HG03280 (cell line): ENCODE measurements at regions not wholly inside any gene's neighbourhood (a gene's known extent, or its start where the extent isn't known, plus 50 kb on each side); places are given as distances from the start of the nearest gene placed in this dataset.
"Not testable (repeated sequence)": the region's sequence is repeated elsewhere in the genome, so short reads cannot be mapped to it uniquely, and the experiment has no call there.

ENCODE experiments used
- ATAC-seq: cut with Tn5 transposase; IDR thresholded peaks from one replicate; pipeline ENCODE4 v1.9.1; 2021; ENCODE audit warnings: mild to moderate bottlenecking, moderate library complexity; ENCODE audit not compliant: unreplicated experiment

DNA sequence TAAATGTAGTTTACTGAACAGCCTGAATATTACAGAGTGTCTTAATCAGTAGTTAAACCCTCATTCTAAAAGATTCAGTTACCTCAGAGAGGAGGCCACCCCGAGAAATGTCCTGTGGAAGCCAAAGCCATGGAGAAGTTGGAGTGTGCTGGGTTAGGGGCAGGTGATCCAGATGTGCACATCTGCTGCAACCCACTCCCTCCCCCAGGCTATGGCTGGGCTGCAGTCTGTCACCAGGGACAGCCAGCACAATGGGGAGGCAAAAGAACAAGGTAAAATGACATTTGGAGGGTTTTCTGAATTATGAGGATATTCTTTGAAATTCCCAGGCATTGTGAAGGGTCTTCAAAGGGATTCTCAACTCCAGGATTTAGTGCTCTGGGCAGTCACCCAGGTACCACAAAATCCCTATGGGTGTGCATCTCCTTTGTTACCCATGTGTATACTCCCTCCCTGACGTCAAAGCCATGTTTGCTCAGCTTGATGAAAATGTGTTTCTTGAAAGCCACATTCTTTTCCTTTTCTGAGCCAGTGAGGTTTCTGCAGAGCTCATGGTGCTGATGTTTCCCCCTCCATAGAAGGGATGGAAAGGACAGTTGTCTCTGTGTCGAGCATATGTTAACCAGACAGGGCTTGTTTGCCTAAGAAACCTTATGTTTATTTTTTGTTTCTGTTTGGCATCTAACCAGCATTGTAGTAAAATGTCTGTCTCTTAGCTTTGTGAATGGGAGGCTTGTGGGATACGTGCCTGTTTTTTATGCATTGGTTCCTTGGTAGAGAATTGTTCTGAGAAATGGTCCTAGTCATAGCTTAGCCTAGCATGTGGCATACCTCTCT, 212.3 kb upstream of the TBX18 start:
- ATAC-seq, result no peak

DNA sequence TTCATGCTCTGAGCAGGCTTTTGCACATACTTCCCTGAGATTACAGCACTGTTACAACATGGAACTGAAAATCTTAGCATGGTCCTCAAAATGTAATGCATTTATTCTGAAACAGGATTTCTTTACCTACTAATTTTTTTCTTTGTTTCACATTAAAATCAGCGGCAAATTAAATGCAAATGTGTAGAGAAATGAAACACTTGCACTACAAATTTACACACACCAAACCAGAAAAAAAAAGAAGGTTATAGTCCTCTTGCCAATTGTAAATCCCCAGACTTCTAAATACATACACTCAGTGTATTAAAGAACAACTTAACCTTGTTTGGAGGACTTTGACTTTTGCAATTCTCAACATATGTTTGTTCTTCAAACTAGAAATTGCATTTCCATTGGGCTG, 210.9 kb upstream of the TBX18 start:
- no peak for ATAC-seq

DNA sequence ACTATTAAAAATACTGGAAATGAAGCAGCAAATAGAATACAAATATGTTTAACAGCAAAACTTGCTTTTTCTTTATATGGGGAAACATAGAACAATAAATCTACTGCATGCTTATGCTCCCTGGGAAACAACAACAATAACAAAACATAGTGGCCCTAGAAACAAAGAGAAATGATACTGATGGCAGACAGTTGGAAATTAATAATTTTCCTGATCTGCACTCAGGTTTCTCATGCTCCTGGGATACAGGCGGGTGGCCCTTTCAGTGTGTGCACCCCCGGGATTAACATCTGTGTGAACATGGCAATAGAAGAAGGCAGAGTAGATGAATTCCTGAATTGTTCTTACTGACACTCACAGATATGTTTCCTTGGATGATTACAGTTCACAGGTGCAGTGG, 209.2 kb upstream of the TBX18 start:
- ATAC-seq, result no peak

DNA sequence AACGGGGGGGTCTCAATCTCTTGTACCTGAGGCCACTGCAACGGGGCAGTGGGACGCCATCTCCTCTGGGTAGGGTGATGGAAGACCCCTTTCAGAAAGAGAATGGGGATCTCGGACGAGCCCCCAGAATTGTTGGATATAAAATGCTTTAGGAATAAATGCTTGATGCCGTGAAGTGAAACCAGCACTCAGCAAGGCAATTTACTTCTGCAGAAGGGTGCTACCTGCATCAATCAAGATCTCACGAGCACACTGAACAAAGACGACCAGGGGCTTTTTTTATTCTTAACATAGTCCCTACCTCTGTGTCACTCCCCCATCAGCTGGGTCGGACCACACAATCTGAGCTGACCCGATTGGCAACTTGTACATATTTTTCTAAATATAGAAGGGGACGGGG, 203.6 kb upstream of the TBX18 start:
- no peak for ATAC-seq

DNA sequence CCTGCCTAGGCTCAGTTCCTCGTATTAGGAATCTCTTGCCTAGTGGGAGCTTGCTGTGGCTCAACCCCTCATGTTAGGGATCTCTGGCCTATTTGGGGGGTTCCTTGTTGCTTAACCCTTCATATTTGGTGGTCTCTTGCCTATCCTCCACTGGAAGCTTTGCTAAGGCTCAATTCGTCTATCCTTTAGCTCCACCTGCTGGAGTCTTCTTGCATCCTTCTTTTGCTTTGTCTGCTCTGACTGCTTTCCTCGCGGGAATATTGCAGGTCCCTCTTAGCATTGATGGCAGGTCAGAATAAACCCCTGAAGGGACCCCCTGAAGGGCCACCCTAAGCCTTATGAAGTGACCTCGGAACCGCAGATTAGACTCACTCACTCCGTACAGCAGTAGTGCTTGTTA, 203.0 kb upstream of the TBX18 start:
- ATAC-seq, result no peak

DNA sequence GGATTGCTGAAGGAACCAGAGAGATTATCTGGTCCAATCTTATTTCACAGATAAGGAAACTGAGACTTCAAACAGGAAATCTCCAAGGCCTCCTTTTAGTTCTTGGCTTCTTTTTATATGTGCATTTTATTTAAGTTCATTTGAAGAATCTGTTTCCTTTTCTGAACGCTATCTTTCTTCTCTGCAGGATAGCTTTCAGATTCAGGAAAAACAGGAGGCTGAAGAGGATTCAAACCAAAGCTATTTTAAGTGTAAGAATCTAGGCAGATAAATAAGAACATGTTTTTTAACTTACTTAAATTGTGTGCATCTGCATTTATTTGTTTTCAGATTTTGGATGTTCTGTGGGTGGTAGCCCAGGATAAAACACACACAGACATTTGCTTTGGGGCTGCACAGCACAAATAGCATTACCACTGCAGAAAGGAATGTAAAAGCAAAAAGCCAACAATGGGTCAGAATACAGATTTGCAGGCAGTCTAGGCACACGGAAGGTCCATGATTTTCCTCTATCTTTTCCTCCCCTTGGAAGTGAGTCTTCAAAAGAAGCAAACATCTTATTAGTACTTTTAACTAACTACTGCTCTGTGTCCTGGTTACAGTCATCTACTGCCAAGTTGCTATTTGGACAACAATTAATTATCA, 188.8 kb upstream of the TBX18 start:
- ATAC-seq, result no peak

DNA sequence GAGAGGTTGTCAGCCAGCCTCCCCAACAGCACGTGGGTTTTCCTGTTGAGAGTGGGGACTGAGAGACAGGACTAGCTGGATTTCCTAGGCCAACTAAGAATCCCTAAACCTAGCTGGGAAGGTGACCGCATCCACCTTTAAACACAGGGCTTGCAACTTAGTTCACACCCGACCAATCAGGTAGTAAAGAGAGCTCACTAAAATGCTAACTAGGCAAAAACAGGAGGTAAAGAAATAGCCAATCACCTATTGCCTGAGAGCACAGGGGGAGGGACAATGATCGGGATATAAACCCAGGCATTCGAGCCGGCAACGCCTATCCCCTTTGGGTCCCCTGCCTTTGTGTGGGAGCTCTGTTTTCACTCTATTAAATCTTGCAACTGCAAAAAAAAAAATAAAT, 180.5 kb upstream of the TBX18 start:
- not testable (repeated sequence) for ATAC-seq

DNA sequence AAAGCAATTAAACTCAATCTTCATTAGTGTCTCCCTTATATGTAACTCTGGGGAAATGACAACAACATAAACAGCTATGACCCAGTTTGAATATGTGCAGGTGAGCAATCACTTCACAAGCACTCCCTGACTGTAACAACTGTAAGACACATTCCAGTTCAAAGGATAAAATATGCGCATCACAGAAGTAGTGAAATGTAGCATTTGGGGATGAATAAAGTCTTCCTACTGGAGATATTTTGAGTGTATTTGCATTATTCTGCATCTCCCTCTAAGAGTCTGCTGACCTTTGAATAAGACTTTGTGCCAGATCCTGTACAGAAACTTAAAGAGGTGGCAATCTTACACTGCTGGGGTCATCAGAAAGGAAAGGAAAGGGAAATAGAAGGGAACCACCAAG, 179.5 kb upstream of the TBX18 start:
- no peak for ATAC-seq

DNA sequence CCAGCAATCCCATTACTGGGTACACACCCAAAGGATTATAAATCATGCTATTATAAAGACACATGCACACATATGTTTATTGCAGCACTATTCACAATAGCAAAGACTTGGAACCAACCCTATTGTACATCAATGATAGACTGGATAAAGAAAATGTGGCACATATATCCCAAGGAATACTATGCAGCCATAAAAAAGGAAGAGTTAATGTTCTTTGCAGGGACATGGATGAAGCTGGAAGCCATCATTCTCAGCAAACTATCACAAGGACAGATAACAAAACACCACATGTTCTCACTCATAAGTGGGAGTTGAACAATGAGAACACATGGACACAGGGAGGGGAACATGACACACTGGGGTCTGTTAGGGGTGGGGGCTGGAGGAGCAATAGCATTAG, 177.2 kb upstream of the TBX18 start:
- ATAC-seq, result not testable (repeated sequence)

DNA sequence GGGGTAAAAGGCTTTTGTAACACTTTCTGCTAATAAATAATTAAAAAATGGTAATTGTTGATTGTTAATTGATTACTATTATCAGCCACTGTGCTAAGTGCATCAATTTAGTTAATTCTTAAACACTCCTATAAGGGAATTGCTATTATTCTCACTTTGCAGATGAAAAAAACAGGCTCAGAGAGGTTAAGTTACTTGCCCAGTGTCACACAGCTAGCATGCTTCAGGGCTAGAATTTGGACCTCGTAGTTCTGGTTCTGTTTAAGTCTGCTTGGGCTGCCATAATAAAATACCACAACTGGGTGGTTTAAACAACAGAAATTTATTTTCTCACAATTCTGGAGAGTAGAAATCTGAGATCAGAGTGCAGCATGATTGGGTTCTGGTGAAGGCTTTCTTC, 164.8 kb upstream of the TBX18 start:
- no peak for ATAC-seq

DNA sequence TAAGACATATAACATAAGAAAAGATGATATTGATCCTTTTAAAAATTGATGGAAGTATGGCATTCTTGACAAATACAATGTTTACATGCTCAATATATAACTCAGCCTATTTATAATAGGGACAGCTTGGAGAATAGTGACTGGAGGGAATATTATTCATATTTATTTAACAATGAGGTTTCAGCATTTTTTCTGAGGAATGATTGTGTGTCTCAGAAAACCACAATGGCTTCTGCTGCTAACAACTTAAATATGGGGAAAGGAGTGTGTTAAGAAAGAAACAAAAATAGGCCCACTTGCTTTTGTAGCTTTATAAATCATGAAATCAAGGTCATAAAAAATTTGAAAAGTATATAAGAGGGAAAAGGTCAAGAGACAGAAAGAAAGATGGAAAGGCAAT, 163.2 kb upstream of the TBX18 start:
- ATAC-seq, result no peak

DNA sequence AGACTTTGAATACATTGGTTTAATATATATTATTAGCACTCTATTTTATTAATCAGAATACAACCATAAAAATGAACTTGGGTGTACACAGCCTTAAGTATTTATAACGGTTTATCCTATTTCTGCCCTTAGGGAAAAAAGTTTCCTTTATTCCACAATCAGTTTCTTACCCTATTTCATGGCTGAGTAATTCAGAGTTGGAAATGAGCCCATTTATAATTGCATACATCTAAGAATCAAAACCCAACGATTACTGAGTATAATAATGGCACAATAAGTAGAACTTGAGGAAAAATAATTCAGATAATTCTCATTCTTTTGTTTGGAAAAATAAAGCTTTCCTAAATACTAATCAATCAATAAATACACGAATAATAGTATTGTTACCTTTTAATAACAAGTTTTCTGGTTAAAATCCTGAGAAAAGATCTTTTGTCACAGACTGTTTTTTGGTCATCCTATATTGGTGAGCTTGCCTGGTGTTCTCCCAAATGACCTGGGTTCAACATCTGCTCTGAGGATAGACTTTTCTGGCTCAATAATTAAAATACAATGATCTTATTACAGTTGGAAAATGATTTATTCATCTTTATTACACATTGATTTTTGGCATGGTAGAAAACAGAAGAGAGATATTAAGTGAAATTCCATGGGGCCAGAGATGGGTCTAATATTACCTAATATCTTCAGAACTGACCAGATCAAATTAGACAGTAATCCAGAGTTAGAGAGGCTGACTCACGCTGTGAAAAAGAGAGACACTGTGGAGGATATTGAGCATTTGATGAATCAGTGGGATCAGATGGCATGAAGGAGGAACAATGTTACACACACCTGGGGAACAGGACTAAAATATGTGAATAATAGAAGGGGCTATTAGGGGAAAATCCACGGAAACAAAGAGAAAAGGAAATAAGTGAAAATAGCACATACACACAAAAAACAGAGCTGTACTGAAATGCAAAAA, 162.1 kb upstream of the TBX18 start:
- ATAC-seq, result no peak

DNA sequence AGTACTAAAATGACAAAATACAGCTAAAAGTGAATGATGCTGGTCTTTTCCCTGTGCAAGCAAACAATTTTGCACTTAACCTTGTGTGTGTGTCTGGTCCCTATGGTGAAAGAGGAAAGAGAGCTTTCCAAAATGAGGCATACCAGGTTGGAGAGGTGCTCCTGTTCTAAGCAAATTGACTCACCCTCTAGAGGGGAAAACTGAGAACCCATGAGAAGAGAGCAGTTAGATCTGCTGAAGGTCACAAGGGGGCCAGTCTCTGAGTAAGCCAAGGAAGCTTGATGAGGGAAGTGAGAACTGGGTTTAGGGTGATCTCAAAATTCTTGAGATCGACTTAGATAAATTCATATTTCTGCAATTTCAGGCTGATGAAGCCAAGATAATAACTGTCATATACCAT, 157.5 kb upstream of the TBX18 start:
- no peak for ATAC-seq

DNA sequence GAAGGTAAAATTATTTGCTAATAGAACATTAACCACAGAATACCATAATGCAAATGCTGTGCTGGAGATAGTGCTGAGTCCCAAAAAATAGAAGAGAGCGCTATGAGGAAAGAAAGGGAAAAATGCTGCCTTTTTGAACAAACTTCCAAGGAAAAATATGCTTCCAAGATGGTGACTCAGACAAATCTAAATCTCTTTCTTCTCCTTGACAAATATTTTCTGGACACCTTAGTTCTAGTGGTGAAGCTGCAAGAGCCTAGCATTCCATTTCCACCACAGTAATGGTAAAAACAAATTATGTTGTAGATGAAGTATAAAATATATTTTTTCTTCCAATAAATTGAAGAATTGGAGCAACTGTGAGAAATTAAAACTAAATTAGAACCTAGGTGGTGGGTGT, 155.6 kb upstream of the TBX18 start:
- ATAC-seq, result no peak

DNA sequence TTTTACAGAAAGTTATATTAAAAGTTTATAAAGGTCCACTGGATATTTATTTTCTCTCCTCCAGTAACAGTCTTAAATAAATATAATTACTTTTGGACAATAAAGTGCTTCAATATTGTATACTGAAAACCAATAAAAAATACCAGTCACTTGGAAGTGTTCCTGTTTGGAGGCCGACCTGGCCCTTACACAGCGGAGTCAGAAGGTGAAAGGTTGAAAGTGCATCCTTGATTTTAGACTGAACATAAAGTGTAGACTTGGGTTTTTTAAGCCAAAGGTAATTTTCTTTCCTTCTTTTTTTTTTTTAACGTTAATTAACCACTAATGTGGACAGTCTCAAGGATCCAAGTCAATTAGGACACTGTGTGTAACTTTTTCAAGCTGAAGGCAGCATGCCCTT, 152.3 kb upstream of the TBX18 start:
- no peak for ATAC-seq

DNA sequence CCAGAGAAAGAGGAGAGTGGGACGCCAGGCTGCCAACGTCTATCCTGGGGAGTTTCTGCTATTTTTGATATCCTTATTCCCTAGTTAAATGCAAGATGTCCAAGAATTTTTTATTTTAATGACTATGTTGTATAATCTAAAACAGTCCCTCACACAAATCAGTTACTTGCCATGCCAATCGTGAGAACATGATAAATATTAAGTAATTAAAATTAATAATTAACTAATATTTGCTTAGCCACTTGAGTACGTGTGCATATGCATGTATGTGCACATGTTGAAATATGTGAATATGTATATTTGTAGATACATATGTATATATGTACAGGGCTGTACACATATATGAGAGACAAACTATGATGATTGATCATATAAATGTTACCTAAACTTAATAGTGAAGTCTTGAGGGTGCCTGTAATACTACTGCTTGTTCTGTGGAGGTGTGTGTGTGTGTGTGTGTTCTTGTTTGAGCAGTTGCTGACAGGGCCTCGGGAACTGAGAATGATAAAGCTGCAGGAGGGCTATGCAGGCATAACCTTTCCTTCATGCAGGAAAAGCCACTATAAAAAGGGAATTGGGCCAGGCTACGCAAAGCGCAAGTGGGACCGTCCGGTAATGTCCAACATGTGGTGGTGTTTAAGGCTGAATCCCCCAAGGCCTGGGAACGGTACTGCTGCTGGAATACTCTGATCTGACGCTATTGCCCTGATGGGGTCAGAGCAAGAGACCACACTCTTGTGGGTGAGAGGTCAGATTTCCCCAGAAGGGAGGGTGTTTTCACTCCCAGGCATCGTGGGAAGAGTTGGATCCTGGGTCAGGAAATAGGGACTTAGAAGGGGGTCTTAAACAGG, 148.3 kb upstream of the TBX18 start:
- ATAC-seq, result no peak

DNA sequence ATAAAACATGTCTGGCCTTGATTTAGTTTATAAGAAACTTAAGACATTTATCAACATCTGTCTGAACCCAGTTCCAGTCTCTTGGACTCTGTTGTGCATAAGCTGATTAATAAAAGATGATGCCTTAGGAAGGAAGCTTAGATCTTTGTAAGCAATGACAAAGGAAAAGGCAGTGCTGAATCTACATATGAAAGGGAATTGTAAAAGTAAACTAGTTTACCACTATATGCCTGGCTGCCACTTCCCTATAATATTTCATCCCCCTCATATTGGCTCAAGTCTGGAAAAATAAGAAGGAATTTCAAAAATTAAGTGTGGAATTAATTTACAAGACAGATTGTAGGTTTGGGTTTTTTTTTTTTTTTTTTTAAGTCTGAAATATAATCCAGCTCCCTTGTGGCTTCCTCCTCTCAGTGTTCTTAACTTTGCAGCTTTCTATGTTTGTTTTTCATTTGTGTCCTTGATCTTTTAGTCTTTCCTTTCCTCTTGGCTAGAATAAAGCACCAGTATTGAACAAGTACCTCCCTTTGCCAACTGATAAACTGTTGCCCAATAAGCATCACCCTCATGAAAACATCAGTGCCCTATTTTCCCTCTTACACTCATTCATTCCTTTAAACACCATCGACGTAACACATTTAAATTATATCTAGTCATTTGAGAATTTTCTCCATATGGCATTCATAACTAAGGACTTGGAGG, 146.7 kb upstream of the TBX18 start:
- ATAC-seq, result no peak

DNA sequence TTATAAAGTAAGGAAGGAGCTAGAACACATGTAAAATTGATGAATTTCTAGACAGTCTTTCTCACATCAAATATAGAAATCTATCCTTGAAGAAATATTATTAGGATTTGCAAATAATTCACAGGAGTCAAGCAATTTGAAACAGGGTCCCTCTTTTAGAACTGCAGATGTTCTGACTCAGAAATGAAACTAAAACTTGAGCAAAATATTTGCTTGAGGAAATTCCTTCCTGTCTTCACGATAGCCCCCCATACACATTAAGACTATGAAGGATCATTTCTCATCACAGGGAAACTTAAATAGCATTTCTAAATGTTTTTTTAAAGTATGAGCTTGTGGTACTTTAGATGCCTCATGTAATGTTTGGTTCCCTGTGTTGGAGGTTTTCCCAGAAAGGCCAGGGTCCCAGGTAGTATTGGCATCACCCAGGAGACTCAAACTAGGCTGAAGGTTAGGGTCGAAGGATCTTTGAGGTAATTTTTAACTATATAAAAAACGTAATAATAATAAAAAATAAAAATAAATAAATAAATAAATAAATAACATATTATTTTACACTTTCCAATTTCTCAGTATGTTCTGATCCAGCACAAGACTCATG, 144.0 kb upstream of the TBX18 start:
- no peak for ATAC-seq

DNA sequence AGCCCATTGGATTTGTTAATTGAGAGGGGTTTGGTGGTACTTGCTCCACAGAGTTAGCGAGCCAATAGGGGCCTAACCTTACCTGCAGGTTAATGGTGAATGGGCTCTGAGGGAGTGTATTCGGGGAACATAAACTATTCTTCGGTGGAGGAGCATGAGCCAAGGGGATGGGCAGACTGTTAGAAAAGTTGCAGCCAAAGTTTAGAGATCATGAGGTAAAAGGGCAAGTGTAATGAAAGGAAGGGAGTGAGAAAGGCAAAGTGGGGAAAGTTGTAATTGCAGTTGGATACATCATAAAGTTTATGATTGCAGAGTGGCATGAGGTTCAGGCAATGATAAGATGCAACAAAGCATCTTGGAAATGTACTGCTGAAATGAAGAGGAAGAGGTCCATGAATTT, 142.1 kb upstream of the TBX18 start:
- no peak for ATAC-seq

DNA sequence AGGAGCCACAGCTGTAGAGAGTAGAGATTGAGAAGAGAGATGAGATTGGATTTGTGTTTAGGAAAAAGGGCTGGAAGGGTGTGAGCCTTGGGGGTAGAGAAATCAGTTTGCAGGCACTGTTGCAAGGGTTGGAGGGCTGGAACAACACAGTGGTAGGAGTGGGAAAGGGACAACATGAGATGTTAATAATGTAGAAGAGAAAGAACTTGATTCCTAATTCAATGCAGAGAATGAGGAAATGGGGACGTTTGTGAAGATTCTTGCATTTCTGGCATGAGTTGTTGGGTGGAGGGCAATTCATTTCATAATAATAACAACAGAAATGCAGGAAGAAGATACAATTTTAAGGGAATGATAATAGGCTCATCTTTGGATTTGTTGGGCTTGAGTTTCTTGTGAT, 141.4 kb upstream of the TBX18 start:
- ATAC-seq, result no peak
